ENCODE measurements at regions not wholly inside any gene's neighbourhood (a gene's known extent, or its start where the extent isn't known, plus 50 kb on each side); places are given as distances from the start of the nearest gene placed in this dataset.

- H3K27me3 ChIP-seq, result no peaks in the 10 kb centered on the region
- intact Hi-C loops (cut with DNase I), result no loop called here
- no peak for TF ChIP-seq CTCF (IDR thresholded peaks at IDR 0.05)
These were observed 100.5 kb upstream of the NRP1 start for GRCh38 chr10:33434933-33435332.

GRCh38 chr10:33428682-33429081 is 94.2 kb upstream of the NRP1 start:
- DNase-seq (ENCODE audit: low spot score in 2 of 2), result no peak
- TF ChIP-seq CTCF (IDR thresholded peaks at IDR 0.05), result no peak
- H3K27ac ChIP-seq, result no peak overlapping the region
- no peaks in the 10 kb centered on the region for H3K27me3 ChIP-seq
- intact Hi-C loops (cut with DNase I), result no loop called here
- no peaks in the 10 kb centered on the region for H3K4me1 ChIP-seq
- no peaks in the 10 kb centered on the region for H3K36me3 ChIP-seq
- no peaks in the 10 kb centered on the region for H3K9me3 ChIP-seq
- H3K4me3 ChIP-seq, result no peak overlapping the region

More at GRCh38 chr10:33434933-33435332, 100.5 kb upstream of the NRP1 start:
- H3K27ac ChIP-seq, result no peak overlapping the region
- no peaks in the 10 kb centered on the region for H3K4me1 ChIP-seq
- DNase-seq (ENCODE audit: low spot score in 2 of 2), result no peak
- no peaks in the 10 kb centered on the region for H3K9me3 ChIP-seq
- H3K36me3 ChIP-seq, result no peaks in the 10 kb centered on the region
- no peak overlapping the region for H3K4me3 ChIP-seq

- intact Hi-C loops (cut with DNase I), result no loop called here
- Histone ChIP-seq H3K9me3 (no peaks in the 10 kb centered on the region), H3K4me3 (no peak overlapping the region), H3K27me3 (no peaks in the 10 kb centered on the region), H3K4me1 (peaks cover 0 to 8% of the 10 kb centered on the region in 2 donors), H3K27ac (no peak overlapping the region), H3K36me3 (no peaks in the 10 kb centered on the region)
- no peak for DNase-seq (ENCODE audit: low spot score in 2 of 2)
- TF ChIP-seq CTCF (IDR thresholded peaks at IDR 0.05), result no peak
These were observed 88.7 kb upstream of the NRP1 start for GRCh38 chr10:33423154-33423529.

- H3K27ac ChIP-seq, result no peak overlapping the region
- intact Hi-C loops (cut with DNase I), result no loop called here
These were observed 88.1 kb upstream of the NRP1 start for GRCh38 chr10:33422471-33423153.

GRCh38 chr10:33421789-33422462 is 87.5 kb upstream of the NRP1 start:
- H3K4me1 ChIP-seq, result peaks cover 0 to 8% of the 10 kb centered on the region in 2 donors
- H3K4me3 ChIP-seq, result no peak overlapping the region
- no peak for TF ChIP-seq CTCF (IDR thresholded peaks at IDR 0.05)
- peak in 1 of 2 donors; percentile 68 for DNase-seq (ENCODE audit: low spot score in 2 of 2)
- no peaks in the 10 kb centered on the region for H3K27me3 ChIP-seq
- intact Hi-C loops (cut with DNase I), result no loop called here
- H3K27ac ChIP-seq, result peak overlapping the region in 1 of 2 donors; percentile 60
- H3K36me3 ChIP-seq, result no peaks in the 10 kb centered on the region
- H3K9me3 ChIP-seq, result no peaks in the 10 kb centered on the region

More at GRCh38 chr10:33422471-33423153, 88.1 kb upstream of the NRP1 start:
- TF ChIP-seq CTCF (IDR thresholded peaks at IDR 0.05), result no peak
- DNase-seq (ENCODE audit: low spot score in 2 of 2), result no peak
- no peaks in the 10 kb centered on the region for H3K36me3 ChIP-seq
- H3K9me3 ChIP-seq, result no peaks in the 10 kb centered on the region
- H3K4me3 ChIP-seq, result no peak overlapping the region
- H3K27me3 ChIP-seq, result no peaks in the 10 kb centered on the region
- peaks cover 0 to 8% of the 10 kb centered on the region in 2 donors for H3K4me1 ChIP-seq

Measured in ascending aorta (tissue), 2 donors.